Tibial artery (tissue), 4 donors: ENCODE measurements at regions not wholly inside any gene's neighbourhood (a gene's known extent, or its start where the extent isn't known, plus 50 kb on each side); places are given as distances from the start of the nearest gene placed in this dataset.
"Not testable (repeated sequence)": the region's sequence is repeated elsewhere in the genome, so short reads cannot be mapped to it uniquely, and the experiment has no call there.

Source experiments
- DNase-seq, 2 donors: peaks; one replicate each; pipeline ENCODE4 v3.0.0-alpha.2; 2019
- H3K27ac ChIP-seq, 2 donors: fragments of 200-600 bp; sonication (generic) in 1 of 2; 1 replicate in 1 of 2; 2 replicates in 1 of 2; pipeline ENCODE4 v1.5.1; 2018 to 2019; ENCODE audit warnings: mild to moderate bottlenecking in 1 of 2
- H3K27me3 ChIP-seq, 2 donors: fragments of 200-600 bp; sonication (generic) in 1 of 2; one replicate each; pipeline versions ENCODE4 v1.5.1 to v1.6.0; 2016 to 2019
- H3K36me3 ChIP-seq, 3 donors: fragments of 200-600 bp; sonication (generic) in 2 of 3; one replicate each; pipeline ENCODE4 v1.5.1; 2016 to 2019; ENCODE audit warnings: mild to moderate bottlenecking in 2 of 3
- H3K4me1 ChIP-seq, 4 donors: fragments of 200-600 bp; sonication (generic) in 2 of 4; 1 replicate in 3 of 4; 2 replicates in 1 of 4; pipeline ENCODE4 v1.5.1; 2016 to 2019
- H3K4me3 ChIP-seq, 2 donors: fragments of 200-600 bp; sonication (generic) in 1 of 2; 1 replicate in 1 of 2; 2 replicates in 1 of 2; pipeline ENCODE4 v1.5.1; 2018 to 2019; ENCODE audit warnings: mild to moderate bottlenecking in 2 of 2
- H3K9me3 ChIP-seq, 3 donors: fragments of 200-600 bp; sonication (generic) in 1 of 3; one replicate each; pipeline ENCODE4 v1.5.1; 2016 to 2019
- CTCF ChIP-seq, 2 experiments: fragments of 200-600 bp in 1 of 2; fragments of 450-650 bp in 1 of 2; IDR thresholded peaks; one replicate each; pipeline ENCODE4 v1.5.1; 2017 to 2019; ENCODE audit warnings: antibody characterized with exemption in 2 of 2, mild to moderate bottlenecking in 1 of 2, moderate library complexity in 1 of 2
- intact Hi-C: fragments of 100-400 bp; cut with DNase I; formaldehyde crosslinking; loops from one replicate; pipeline ENCODE4 v1.15.0; 2023; ENCODE audit warnings: low total_unique reads

- intact Hi-C loops: no loop called here
- Histone ChIP-seq H3K9me3 (peaks cover 0 to 5% (median 0%) of the 10 kb centered on the region in 3 donors), H3K4me3 (no peak overlapping the region), H3K27ac (no peak overlapping the region), H3K27me3 (no peaks in the 10 kb centered on the region), H3K36me3 (no peaks in the 10 kb centered on the region), H3K4me1 (no peaks in the 10 kb centered on the region)
- no peak for TF ChIP-seq CTCF (IDR thresholded peaks at IDR 0.05)
- no peak for DNase-seq
These were observed 1090.2 kb downstream of the UQCRFS1 start for GRCh38 chr19:28122734-28123133.

GRCh38 chr19:28118235-28118634 is 1094.7 kb downstream of the UQCRFS1 start:
- TF ChIP-seq CTCF (IDR thresholded peaks at IDR 0.05): no peak
- Histone ChIP-seq H3K36me3 (no peaks in the 10 kb centered on the region), H3K27ac (no peak overlapping the region), H3K9me3 (no peaks in the 10 kb centered on the region), H3K4me1 (no peaks in the 10 kb centered on the region), H3K4me3 (no peak overlapping the region), H3K27me3 (no peaks in the 10 kb centered on the region)
- intact Hi-C loops: no loop called here
- DNase-seq: no peak

DNA sequence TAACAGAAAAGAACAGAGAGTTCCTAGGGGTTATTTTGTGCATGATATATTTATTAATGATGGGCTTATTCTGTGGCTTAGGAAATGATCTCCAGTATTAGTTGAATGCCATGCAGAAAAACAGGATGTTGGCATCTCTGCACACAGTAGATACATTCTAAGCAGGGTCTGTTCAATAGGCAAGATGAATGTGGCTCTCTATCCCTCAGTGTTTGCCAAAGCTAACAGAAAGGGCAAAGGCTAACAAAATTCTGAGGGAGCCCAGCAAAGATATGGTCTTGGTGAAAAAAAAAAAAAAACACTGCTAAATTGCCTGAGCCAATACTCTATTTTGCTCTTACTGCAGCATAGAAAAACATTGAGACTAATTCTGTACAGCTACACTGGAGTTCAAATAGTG is 1095.8 kb downstream of the UQCRFS1 start:
- Histone ChIP-seq H3K4me3 (no peak overlapping the region), H3K27me3 (no peaks in the 10 kb centered on the region), H3K36me3 (no peaks in the 10 kb centered on the region), H3K4me1 (no peaks in the 10 kb centered on the region), H3K27ac (no peak overlapping the region), H3K9me3 (no peaks in the 10 kb centered on the region)
- intact Hi-C loops: no loop called here
- TF ChIP-seq CTCF (IDR thresholded peaks at IDR 0.05): no peak
- no peak for DNase-seq

GRCh38 chr19:28116379-28116778 is 1096.6 kb downstream of the UQCRFS1 start:
- DNase-seq, H3K27ac ChIP-seq, H3K4me3 ChIP-seq, H3K4me1 ChIP-seq, intact Hi-C loops, H3K9me3 ChIP-seq, H3K36me3 ChIP-seq, H3K27me3 ChIP-seq: not testable (repeated sequence)

- no peaks in the 10 kb centered on the region for H3K27me3 ChIP-seq
- H3K9me3 ChIP-seq: no peaks in the 10 kb centered on the region
- no peaks in the 10 kb centered on the region for H3K36me3 ChIP-seq
- no peak for TF ChIP-seq CTCF (IDR thresholded peaks at IDR 0.05)
- DNase-seq: no peak
- no peak overlapping the region for H3K4me3 ChIP-seq
- H3K4me1 ChIP-seq: no peaks in the 10 kb centered on the region
- H3K27ac ChIP-seq: no peak overlapping the region
- intact Hi-C loops: no loop called here
These were observed 1109.0 kb downstream of the UQCRFS1 start for GRCh38 chr19:28103921-28104320.

DNA sequence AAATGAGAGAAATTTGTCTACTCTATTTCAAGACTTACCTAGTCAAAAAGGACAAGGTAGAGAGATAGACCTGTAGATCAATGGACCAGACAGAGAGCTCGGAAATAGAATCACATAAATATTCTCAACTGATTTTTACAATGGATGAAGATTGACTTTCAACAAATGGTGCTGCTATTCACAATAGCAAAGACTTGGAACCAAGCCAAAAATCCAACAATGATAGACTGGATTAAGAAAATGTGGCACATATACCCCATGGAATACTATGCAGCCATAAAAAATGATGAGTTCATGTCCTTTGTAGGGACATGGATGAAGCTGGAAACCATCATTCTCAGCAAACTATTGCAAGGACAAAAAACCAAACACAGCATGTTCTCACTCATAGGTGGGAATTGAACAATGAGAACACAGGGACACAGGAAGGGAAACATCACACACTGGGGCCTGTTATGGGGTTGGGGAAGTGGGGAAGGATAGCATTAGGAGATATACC is 1128.2 kb downstream of the UQCRFS1 start:
- H3K9me3 ChIP-seq, intact Hi-C loops: not testable (repeated sequence)

GRCh38 chr19:28076628-28077027 is 1136.3 kb downstream of the UQCRFS1 start:
- Histone ChIP-seq H3K27me3 (no peaks in the 10 kb centered on the region), H3K27ac (no peak overlapping the region), H3K4me1 (no peaks in the 10 kb centered on the region), H3K4me3 (no peak overlapping the region), H3K36me3 (no peaks in the 10 kb centered on the region), H3K9me3 (no peaks in the 10 kb centered on the region)
- DNase-seq: no peak
- TF ChIP-seq CTCF (IDR thresholded peaks at IDR 0.05): no peak
- intact Hi-C loops: no loop called here

More for the DNA sequence above, 1128.2 kb downstream of the UQCRFS1 start:
- not testable (repeated sequence) for H3K4me3 ChIP-seq, DNase-seq, H3K4me1 ChIP-seq, H3K27ac ChIP-seq, H3K36me3 ChIP-seq, H3K27me3 ChIP-seq
